ENCODE measurements at regions not wholly inside any gene's neighbourhood (a gene's known extent, or its start where the extent isn't known, plus 50 kb on each side); places are given as distances from the start of the nearest gene placed in this dataset.

DNA sequence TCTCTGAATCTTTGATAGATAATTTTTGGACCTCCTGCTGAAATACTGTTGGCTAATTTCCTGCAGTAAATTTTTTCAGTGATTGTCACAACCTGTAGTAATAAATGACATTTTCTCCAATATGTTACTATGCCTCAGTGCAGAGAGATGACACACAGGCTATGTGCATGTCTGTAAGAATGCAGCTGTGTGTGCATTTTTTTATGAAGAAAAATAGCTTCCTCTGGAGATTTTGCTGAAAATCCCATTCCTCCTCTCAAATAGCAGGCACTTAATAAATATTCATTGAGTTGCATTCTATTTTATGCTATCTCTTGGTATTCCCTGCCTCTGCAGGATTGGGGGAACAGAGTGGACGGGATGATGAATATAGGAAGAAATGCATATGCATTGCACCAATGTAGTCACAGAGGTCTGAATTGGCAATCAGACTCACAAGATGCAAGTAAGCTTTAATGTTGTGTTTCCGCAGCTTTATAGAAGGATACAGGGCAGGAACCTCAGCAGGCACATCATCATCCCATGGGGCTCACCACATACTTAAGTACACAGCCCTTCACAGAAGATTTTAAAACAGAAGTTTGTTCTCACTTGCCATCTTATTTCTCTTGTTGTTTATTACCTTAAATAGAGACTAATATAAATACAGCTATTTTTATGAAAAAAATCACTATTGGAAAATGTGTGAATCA lies 474.7 kb downstream of the EPM2A start:
- H3K4me3 Mint-ChIP-seq (ENCODE audit: unreplicated experiment) = no peak overlapping the region
- H3K27me3 Mint-ChIP-seq (ENCODE audit: unreplicated experiment) = peaks cover 21% of the 10 kb centered on the region
- no peaks in the 10 kb centered on the region for H3K4me1 Mint-ChIP-seq (ENCODE audit: unreplicated experiment)
- no peak for DNase-seq (ENCODE audit: extremely low spot score, unreplicated experiment)
- H3K36me3 Mint-ChIP-seq (ENCODE audit: unreplicated experiment) = no peaks in the 10 kb centered on the region
- H3K9me3 Mint-ChIP-seq (ENCODE audit: unreplicated experiment) = no peaks in the 10 kb centered on the region
- H3K27ac Mint-ChIP-seq (ENCODE audit: unreplicated experiment) = no peak overlapping the region
- TF ChIP-seq, protein P1, sequence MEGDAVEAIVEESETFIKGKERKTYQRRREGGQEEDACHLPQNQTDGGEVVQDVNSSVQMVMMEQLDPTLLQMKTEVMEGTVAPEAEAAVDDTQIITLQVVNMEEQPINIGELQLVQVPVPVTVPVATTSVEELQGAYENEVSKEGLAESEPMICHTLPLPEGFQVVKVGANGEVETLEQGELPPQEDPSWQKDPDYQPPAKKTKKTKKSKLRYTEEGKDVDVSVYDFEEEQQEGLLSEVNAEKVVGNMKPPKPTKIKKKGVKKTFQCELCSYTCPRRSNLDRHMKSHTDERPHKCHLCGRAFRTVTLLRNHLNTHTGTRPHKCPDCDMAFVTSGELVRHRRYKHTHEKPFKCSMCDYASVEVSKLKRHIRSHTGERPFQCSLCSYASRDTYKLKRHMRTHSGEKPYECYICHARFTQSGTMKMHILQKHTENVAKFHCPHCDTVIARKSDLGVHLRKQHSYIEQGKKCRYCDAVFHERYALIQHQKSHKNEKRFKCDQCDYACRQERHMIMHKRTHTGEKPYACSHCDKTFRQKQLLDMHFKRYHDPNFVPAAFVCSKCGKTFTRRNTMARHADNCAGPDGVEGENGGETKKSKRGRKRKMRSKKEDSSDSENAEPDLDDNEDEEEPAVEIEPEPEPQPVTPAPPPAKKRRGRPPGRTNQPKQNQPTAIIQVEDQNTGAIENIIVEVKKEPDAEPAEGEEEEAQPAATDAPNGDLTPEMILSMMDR (IDR thresholded peaks at IDR 0.05) = no peak

DNA sequence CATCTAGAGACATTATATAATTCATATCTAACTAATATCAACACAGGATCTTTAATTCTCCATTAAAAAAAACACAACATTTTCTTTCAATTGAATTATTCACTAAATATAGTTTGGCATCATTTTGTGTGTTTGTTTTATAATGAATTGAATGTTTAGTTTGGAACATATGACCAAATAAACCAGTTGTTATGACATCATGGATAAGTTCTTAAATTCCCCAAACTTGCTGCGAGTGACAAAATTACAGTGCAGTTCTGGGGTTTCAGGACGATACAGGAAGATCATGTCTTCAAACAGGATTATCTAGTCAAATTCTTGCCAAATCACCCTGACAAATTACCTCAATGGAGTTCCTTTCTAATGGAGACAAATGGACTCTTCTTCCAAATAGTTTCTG lies 473.6 kb downstream of the EPM2A start:
- Mint-ChIP-seq H3K27ac (ENCODE audit: unreplicated experiment) (no peak overlapping the region), H3K9me3 (ENCODE audit: unreplicated experiment) (no peaks in the 10 kb centered on the region), H3K4me3 (ENCODE audit: unreplicated experiment) (no peak overlapping the region), H3K4me1 (ENCODE audit: unreplicated experiment) (no peaks in the 10 kb centered on the region), H3K27me3 (ENCODE audit: unreplicated experiment) (peaks cover 25% of the 10 kb centered on the region), H3K36me3 (ENCODE audit: unreplicated experiment) (no peaks in the 10 kb centered on the region)
- DNase-seq (ENCODE audit: extremely low spot score, unreplicated experiment) = no peak
- TF ChIP-seq, protein P1 (IDR thresholded peaks at IDR 0.05) = no peak

DNA sequence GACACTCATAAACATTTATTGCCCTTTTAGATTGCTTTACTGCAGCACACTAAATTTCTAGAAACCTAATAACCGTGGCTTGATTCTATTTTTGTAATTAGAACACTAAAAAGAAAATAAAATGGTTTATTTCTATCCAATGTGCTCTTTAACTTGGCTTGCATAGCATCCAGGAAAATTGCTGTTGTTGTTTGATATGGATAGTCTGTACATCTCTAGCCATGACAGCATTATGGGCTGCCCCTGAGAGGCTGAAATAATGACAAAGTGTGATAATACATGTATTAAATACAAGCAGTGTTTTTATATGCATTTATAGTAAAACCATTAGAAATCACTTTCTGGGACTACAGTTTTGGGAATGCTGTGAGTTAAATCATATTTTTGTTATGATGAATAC lies 472.5 kb downstream of the EPM2A start:
- Mint-ChIP-seq H3K27me3 (ENCODE audit: unreplicated experiment) (peaks cover 34% of the 10 kb centered on the region), H3K9me3 (ENCODE audit: unreplicated experiment) (no peaks in the 10 kb centered on the region)

GRCh38 chr6:145263778-145264211 lies 471.5 kb downstream of the EPM2A start:
- no peak for DNase-seq (ENCODE audit: extremely low spot score, unreplicated experiment)
- Mint-ChIP-seq H3K4me1 (ENCODE audit: unreplicated experiment) (no peaks in the 10 kb centered on the region), H3K27ac (ENCODE audit: unreplicated experiment) (no peak overlapping the region), H3K9me3 (ENCODE audit: unreplicated experiment) (no peaks in the 10 kb centered on the region), H3K4me3 (ENCODE audit: unreplicated experiment) (no peak overlapping the region), H3K36me3 (ENCODE audit: unreplicated experiment) (no peaks in the 10 kb centered on the region), H3K27me3 (ENCODE audit: unreplicated experiment) (peaks cover 34% of the 10 kb centered on the region)
- TF ChIP-seq, protein P1 (IDR thresholded peaks at IDR 0.05) = no peak

More for the DNA sequence above, 472.5 kb downstream of the EPM2A start:
- TF ChIP-seq, protein P1 (IDR thresholded peaks at IDR 0.05) = no peak
- H3K4me1 Mint-ChIP-seq (ENCODE audit: unreplicated experiment) = no peaks in the 10 kb centered on the region
- H3K27ac Mint-ChIP-seq (ENCODE audit: unreplicated experiment) = no peak overlapping the region
- no peaks in the 10 kb centered on the region for H3K36me3 Mint-ChIP-seq (ENCODE audit: unreplicated experiment)
- DNase-seq (ENCODE audit: extremely low spot score, unreplicated experiment) = no peak
- no peak overlapping the region for H3K4me3 Mint-ChIP-seq (ENCODE audit: unreplicated experiment)

DNA sequence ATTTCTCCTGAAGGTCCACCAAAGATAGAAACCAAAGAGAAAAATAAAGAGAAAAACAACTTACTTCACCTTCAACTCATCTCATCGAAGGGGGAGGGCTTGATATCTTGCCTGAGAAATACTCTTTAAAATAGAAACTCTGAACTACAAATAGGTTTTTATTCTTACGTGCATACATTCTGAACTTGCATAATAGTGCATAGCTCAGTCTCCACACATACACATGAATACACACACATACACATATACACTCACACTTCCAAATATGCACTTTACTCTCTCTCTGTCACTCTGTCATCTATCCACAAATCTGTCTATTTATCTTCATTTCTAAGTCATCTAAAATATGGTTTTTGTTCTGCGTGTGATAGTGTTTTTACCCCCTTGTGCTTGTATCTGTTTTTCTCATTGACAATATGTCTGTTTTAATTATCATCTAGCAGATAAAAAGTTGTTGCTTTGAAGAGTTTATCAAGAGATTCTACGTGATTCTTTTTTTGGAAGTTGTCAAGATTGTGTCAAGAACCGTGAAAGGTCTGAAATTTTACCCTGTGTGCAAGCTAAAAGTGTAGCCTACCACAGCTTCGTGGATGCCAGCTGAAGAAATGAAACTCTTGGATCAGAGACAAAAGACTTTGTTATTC lies 468.8 kb downstream of the EPM2A start:
- H3K9me3 Mint-ChIP-seq (ENCODE audit: unreplicated experiment) = no peaks in the 10 kb centered on the region
- no peak for DNase-seq (ENCODE audit: extremely low spot score, unreplicated experiment)
- no peak overlapping the region for H3K27ac Mint-ChIP-seq (ENCODE audit: unreplicated experiment)
- no peaks in the 10 kb centered on the region for H3K36me3 Mint-ChIP-seq (ENCODE audit: unreplicated experiment)
- TF ChIP-seq, protein P1 (IDR thresholded peaks at IDR 0.05) = no peak
- H3K4me3 Mint-ChIP-seq (ENCODE audit: unreplicated experiment) = no peak overlapping the region
- no peaks in the 10 kb centered on the region for H3K4me1 Mint-ChIP-seq (ENCODE audit: unreplicated experiment)
- peaks cover 38% of the 10 kb centered on the region for H3K27me3 Mint-ChIP-seq (ENCODE audit: unreplicated experiment)

All from osteocyte (in vitro differentiated cells).